ENCODE measurements at regions not wholly inside any gene's neighbourhood (a gene's known extent, or its start where the extent isn't known, plus 50 kb on each side); places are given as distances from the start of the nearest gene placed in this dataset.

DNA sequence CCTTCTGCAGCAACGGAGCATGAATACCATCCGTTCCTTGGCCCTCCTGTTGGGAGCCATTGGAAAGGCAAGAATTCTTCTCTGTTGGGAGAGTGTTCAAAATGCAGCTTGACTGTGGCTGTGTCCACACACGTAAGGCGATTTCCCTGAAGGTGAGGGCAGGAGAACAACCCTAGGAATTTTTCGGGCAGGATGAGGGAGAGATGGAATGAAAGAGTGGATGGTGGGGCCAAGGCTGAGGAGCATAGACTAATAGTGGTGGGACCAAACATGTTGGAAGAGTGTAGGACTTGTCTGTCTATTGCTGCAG is 924.9 kb downstream of the TBC1D22A start:
- no peak for DNase-seq (ENCODE audit: low read depth)
- H3K4me3 ChIP-seq (ENCODE audit: control insufficient read depth, low read depth, low read length) = no peak overlapping the region
- TF ChIP-seq, protein P1, sequence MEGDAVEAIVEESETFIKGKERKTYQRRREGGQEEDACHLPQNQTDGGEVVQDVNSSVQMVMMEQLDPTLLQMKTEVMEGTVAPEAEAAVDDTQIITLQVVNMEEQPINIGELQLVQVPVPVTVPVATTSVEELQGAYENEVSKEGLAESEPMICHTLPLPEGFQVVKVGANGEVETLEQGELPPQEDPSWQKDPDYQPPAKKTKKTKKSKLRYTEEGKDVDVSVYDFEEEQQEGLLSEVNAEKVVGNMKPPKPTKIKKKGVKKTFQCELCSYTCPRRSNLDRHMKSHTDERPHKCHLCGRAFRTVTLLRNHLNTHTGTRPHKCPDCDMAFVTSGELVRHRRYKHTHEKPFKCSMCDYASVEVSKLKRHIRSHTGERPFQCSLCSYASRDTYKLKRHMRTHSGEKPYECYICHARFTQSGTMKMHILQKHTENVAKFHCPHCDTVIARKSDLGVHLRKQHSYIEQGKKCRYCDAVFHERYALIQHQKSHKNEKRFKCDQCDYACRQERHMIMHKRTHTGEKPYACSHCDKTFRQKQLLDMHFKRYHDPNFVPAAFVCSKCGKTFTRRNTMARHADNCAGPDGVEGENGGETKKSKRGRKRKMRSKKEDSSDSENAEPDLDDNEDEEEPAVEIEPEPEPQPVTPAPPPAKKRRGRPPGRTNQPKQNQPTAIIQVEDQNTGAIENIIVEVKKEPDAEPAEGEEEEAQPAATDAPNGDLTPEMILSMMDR (IDR thresholded peaks at IDR 0.05; ENCODE audit: control insufficient read depth, insufficient read depth, low read depth, low read length, missing control alignments) = no peak

DNA sequence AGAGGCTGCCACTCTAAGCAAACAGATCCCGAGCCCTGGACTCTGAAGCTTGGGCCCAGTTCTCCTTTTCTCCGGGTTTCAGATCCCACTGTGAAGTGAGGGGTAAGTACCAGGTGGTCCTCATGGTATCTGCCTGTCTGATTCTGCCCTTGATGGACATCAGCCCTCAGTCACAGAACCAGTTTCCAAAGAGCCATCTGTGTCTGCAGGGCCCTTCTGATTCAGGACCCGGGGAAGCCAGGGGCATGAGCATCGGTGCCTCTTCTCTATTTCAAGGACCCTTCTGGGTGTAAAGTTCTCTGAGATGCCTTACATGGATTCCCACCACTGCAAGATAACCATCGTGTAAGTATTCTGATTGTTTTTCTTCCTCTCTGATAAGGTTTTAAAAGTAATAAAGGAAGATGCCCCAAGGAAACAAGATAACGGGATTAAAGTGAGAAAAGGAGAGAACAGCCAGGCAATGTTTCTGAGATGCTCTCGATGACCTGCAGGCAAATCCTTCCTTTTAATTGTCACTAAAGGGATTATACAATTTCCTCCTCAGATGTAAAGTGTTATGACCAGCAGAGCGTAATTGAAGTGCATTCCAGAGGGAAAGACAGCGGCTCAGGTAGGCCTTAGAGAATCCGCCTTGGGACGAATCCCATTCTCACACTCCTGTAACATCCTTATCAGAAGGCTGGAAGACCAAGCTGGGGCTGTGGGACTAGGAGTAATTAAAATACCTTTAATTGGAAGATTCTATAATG is 924.3 kb downstream of the TBC1D22A start:
- H3K4me3 ChIP-seq (ENCODE audit: control insufficient read depth, low read depth, low read length) = no peak overlapping the region
- DNase-seq (ENCODE audit: low read depth) = no peak
- TF ChIP-seq, protein P1 (IDR thresholded peaks at IDR 0.05; ENCODE audit: control insufficient read depth, insufficient read depth, low read depth, low read length, missing control alignments) = no peak

DNA sequence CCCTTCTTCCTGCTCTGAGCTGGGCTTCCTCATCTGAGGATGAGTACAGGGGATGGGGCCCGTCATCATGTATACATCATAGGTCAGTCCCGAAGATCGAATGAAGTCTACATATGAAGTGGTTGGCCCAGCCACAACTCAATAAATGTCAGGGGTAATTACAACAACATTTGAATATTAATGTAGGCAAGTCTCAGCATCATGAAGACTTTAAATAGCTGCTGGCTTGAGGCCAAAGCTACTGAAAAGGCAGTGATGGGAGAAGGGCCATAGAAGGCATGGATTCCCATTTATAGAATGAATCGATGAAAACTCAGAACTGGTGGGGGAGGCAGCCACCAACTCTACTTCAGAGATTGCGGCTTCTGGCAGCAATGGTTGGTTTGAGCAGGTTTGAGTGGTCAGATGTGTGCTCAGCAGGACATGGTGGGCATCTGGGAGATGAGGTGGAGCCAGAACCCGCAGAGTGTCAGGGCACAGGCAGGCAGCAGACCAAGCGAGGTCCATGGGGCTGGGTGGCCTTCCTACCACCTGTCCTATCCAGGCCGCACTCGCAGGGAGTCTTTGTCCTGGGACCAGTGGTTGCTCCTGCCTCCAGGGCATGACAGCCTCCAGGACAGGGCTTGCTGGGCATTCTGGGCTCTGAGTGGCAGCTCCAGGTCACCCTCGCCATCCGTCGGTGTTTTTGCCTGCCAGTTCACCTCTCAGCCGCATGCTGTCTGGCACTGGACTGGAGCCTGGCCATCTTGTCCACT is 919.1 kb downstream of the TBC1D22A start:
- TF ChIP-seq, protein P1 (IDR thresholded peaks at IDR 0.05; ENCODE audit: control insufficient read depth, insufficient read depth, low read depth, low read length, missing control alignments) = no peak
- DNase-seq (ENCODE audit: low read depth) = no peak
- H3K4me3 ChIP-seq (ENCODE audit: control insufficient read depth, low read depth, low read length) = no peak overlapping the region

DNA sequence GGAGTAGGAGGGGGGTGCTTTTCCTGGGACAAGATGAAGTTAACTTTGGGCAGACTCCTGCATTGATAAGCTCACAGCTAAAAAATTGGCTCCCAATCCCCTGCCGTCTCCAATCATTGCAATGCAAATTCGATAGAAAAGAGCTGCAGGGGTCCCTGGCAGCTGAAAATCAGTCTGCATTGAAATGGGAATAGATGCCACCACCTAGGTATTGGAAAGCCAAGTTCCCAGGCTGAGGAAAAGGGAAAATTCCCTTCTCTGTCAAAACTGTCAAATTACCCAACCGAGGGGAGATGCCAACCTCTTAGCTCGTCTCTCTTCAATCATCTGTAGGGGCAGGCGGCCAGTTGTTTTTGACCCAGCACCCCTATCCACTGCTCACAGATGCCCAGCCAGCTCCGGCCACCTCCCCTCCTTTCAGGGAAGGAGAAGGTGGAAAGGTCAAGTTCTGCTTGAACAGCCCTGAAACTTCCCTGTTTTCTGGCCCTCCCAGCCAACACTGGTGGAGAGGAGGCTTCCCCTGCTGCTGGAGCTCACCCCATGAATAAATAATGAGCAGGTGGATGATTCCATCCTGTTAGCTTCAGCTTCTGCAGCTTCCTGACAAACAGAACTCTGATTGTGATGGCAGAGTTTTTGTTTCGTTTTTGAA is 916.3 kb downstream of the TBC1D22A start:
- TF ChIP-seq, protein P1 (IDR thresholded peaks at IDR 0.05; ENCODE audit: control insufficient read depth, insufficient read depth, low read depth, low read length, missing control alignments) = no peak
- no peak overlapping the region for H3K4me3 ChIP-seq (ENCODE audit: control insufficient read depth, low read depth, low read length)
- DNase-seq (ENCODE audit: low read depth) = no peak

DNA sequence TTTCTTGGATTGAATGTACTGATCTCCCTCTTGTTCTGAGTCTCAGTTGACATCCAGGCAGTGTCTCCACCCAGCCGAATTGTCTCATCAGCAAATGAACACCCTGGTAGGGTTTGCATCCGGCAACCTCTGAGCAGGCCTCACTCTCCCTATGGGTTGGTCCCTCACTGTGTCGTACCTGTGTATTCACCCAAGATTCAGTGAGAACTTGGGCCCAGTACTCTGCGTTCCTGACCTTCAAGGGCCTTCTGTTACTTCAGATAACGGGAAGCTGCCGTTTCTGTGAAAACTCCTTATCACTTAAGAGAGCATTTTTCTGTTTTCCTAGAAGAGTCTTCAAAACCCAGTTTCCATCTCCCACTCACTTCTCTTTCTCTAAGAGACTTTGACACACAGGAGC is 915.6 kb downstream of the TBC1D22A start:
- TF ChIP-seq, protein P1 (IDR thresholded peaks at IDR 0.05; ENCODE audit: control insufficient read depth, insufficient read depth, low read depth, low read length, missing control alignments) = no peak
- no peak overlapping the region for H3K4me3 ChIP-seq (ENCODE audit: control insufficient read depth, low read depth, low read length)
- no peak for DNase-seq (ENCODE audit: low read depth)

DNA sequence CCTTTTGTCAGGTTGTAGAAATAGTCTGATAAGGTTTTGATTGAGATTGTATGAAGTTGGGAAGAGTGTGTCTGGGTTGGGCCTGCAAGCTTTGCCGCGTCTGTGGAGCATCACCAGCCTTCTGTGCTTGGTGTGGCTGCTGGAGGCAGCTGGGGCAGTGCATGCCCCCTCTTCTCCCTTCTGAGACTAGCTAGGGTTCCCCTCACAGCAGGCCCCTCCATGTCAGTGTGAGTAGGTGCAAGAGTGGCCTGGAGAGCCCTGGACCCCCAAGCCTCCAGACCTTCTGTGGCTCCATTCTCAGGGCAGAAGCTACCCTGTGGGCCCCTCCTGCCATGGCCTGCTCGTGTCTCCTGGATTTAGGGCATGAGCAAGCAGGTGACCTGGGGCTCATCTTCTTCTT is 914.2 kb downstream of the TBC1D22A start:
- no peak overlapping the region for H3K4me3 ChIP-seq (ENCODE audit: control insufficient read depth, low read depth, low read length)
- DNase-seq (ENCODE audit: low read depth) = no peak
- TF ChIP-seq, protein P1 (IDR thresholded peaks at IDR 0.05; ENCODE audit: control insufficient read depth, insufficient read depth, low read depth, low read length, missing control alignments) = no peak

All from AG09309 (cell line).